ENCODE measurements at regions not wholly inside any gene's neighbourhood (a gene's known extent, or its start where the extent isn't known, plus 50 kb on each side); places are given as distances from the start of the nearest gene placed in this dataset.
A peak's percentile ranks its signal among the peaks of the same experiment; 100 is the strongest.

GRCh38 chr17:77266891-77267341 lies 126.1 kb downstream of the SEC14L1 start:
- DNase-seq: no peak

GRCh38 chr17:77269696-77270681 lies 129.2 kb downstream of the SEC14L1 start:
- DNase-seq: no peak

GRCh38 chr17:77271411-77271810 lies 130.6 kb downstream of the SEC14L1 start:
- DNase-seq: no peak

- DNase-seq: no peak
These were observed 132.8 kb downstream of the SEC14L1 start for GRCh38 chr17:77273397-77274085.

- DNase-seq: no peak
These were observed 133.5 kb downstream of the SEC14L1 start for GRCh38 chr17:77274096-77274845.

GRCh38 chr17:77279448-77280303 lies 138.9 kb downstream of the SEC14L1 start:
- DNase-seq: no peak

- DNase-seq: no peak
These were observed 139.7 kb downstream of the SEC14L1 start for GRCh38 chr17:77280304-77281121.

- DNase-seq: peak; percentile 38
These were observed 140.5 kb downstream of the SEC14L1 start for GRCh38 chr17:77281122-77281903.

GRCh38 chr17:77281904-77282367 lies 141.2 kb downstream of the SEC14L1 start:
- no peak for DNase-seq

GRCh38 chr17:77282524-77283515 lies 142.1 kb downstream of the SEC14L1 start:
- DNase-seq: no peak

GRCh38 chr17:77284023-77284617 lies 143.4 kb downstream of the SEC14L1 start:
- no peak for DNase-seq

- DNase-seq: no peak
These were observed 145.0 kb downstream of the SEC14L1 start for GRCh38 chr17:77285594-77286390.

GRCh38 chr17:77286391-77286640 lies 145.5 kb downstream of the SEC14L1 start:
- no peak for DNase-seq

GRCh38 chr17:77286641-77287431 lies 146.1 kb downstream of the SEC14L1 start:
- no peak for DNase-seq

- no peak for DNase-seq
These were observed 146.8 kb downstream of the SEC14L1 start for GRCh38 chr17:77287432-77288068.

GRCh38 chr17:77288115-77288619 lies 147.4 kb downstream of the SEC14L1 start:
- DNase-seq: no peak
